SK-N-MC (cell line): ENCODE measurements at regions not wholly inside any gene's neighbourhood (a gene's known extent, or its start where the extent isn't known, plus 50 kb on each side); places are given as distances from the start of the nearest gene placed in this dataset.

Experiments
- DNase-seq: peaks from one replicate; pipeline ENCODE4 v3.0.0-alpha.2; 2011; ENCODE audit warnings: low read depth, low spot score
- H3K27ac ChIP-seq: fragments of 200-600 bp; sonication (generic); 2 replicates; pipeline ENCODE4 v1.5.1; 2016; ENCODE audit warnings: mixed run types
- H3K36me3 ChIP-seq: fragments of 200-600 bp; sonication (generic); 2 replicates; pipeline ENCODE4 v1.6.1; 2017; ENCODE audit warnings: antibody characterized with exemption, low read length, mixed read lengths; ENCODE audit not compliant: insufficient read depth
- H3K4me3 ChIP-seq: fragments of 200-600 bp; sonication (generic); 2 replicates; pipeline ENCODE4 v1.5.1; 2016
- H3K9ac ChIP-seq: fragments of 200-600 bp; sonication (generic); 2 replicates; pipeline ENCODE4 v1.8.0; 2017; ENCODE audit warnings: mixed run types, mixed read lengths; ENCODE audit not compliant: insufficient read length
- H3K9me3 ChIP-seq: fragments of 200-600 bp; sonication (generic); 2 replicates; pipeline ENCODE4 v1.6.1; 2017; ENCODE audit warnings: low read depth, mild to moderate bottlenecking, antibody characterized with exemption, low read length, moderate library complexity, mixed read lengths
- EZH2 ChIP-seq: fragments of 200-600 bp; sonication (generic); IDR thresholded peaks from one replicate; pipeline ENCODE4 v1.6.1; 2017; ENCODE audit warnings: antibody characterized with exemption
- FOXP2 ChIP-seq: optimal IDR thresholded peaks from 2 replicates; pipeline ENCODE3; 2011; ENCODE audit warnings: mild to moderate bottlenecking, moderate library complexity; ENCODE audit not compliant: insufficient read depth; ENCODE audit errors: extremely low read length, control extremely low read depth
- POLR2AphosphoS5 ChIP-seq: IDR thresholded peaks from 2 replicates; pipeline ENCODE4 v1.6.1; 2012; ENCODE audit warnings: mild to moderate bottlenecking, low read depth, low read length, borderline replicate concordance

GRCh38 chr5:96155147-96155546 is 193.5 kb upstream of the ELL2 start:
- no peak overlapping the region for H3K9ac ChIP-seq
- TF ChIP-seq FOXP2 = no peak
- TF ChIP-seq POLR2AphosphoS5 = no peak
- no peak for TF ChIP-seq EZH2
- no peak for DNase-seq
- no peak overlapping the region for H3K4me3 ChIP-seq
- H3K9me3 ChIP-seq = no peaks in the 10 kb centered on the region
- no peak overlapping the region for H3K27ac ChIP-seq
- H3K36me3 ChIP-seq = no peaks in the 10 kb centered on the region

DNA sequence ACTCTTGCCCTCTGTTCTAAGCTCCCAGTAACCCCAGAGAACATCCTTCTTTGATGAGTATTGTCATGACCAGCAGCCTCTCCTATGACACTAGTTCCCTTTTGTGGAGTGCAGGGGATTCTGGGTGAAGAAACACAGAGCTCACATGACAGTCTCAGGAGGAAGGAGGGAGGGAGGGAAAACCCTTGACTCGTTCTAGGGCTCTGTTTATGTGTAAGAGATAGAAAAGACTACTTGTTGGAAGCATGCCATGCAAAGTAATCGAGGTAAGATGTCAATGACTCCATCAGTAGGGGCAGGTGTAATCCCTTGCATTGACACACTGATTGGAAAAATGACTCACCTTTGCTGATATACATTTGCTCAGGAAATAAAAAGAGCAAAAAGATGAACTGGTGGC is 190.2 kb upstream of the ELL2 start:
- Histone ChIP-seq H3K36me3 (no peaks in the 10 kb centered on the region), H3K4me3 (no peak overlapping the region), H3K9me3 (no peaks in the 10 kb centered on the region), H3K27ac (no peak overlapping the region), H3K9ac (no peak overlapping the region)
- TF ChIP-seq POLR2AphosphoS5 = no peak
- no peak for DNase-seq

- Histone ChIP-seq H3K36me3 (no peaks in the 10 kb centered on the region), H3K9me3 (no peaks in the 10 kb centered on the region), H3K27ac (no peak overlapping the region), H3K4me3 (no peak overlapping the region), H3K9ac (no peak overlapping the region)
- no peak for TF ChIP-seq POLR2AphosphoS5
- TF ChIP-seq FOXP2 = no peak
- TF ChIP-seq EZH2 = no peak
- DNase-seq = no peak
These were observed 188.4 kb upstream of the ELL2 start for GRCh38 chr5:96150007-96150406.

DNA sequence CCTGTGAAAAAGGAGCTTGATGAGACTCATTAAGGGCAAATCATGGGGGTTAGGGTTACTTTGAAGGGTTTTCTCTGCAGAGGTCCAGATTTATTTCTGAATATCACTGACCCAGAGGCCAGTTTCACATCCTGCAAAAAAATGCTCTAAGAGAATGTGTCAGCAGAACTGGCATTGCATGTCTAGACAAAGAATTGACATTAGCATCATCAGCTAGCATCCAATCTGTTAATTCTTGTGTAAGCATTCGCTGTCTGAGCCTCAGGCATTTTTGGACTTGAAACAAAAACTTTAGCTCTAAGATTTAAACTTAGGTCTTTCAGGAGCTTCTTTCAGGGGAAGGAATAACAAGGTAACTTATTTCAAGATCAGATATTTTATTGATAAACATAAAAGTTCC is 187.9 kb upstream of the ELL2 start:
- no peak overlapping the region for H3K4me3 ChIP-seq
- no peak for TF ChIP-seq EZH2
- no peak for TF ChIP-seq POLR2AphosphoS5
- TF ChIP-seq FOXP2 = no peak
- no peak for DNase-seq
- no peaks in the 10 kb centered on the region for H3K36me3 ChIP-seq
- no peak overlapping the region for H3K9ac ChIP-seq
- no peak overlapping the region for H3K27ac ChIP-seq
- no peaks in the 10 kb centered on the region for H3K9me3 ChIP-seq

DNA sequence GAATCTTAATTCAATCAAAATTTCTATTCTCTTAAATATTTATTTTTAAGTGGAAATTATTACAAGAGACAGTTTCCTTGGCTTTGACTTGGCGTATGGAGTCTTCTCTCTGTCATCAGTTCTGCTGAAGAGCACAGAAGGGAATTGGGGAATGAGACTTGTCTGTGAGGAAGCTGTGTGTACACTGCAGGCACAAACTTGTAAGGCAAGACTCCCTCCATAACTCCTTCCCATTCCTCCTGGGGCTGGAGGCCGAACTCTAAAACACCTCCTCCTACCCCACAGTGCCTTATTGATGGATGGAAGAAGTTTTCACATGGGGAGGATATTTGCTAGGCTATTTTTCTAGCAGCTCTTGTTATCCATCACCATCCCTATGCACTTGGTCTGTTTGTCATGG is 187.4 kb upstream of the ELL2 start:
- Histone ChIP-seq H3K36me3 (no peaks in the 10 kb centered on the region), H3K9ac (no peak overlapping the region), H3K9me3 (no peaks in the 10 kb centered on the region), H3K27ac (no peak overlapping the region), H3K4me3 (no peak overlapping the region)
- no peak for TF ChIP-seq FOXP2
- TF ChIP-seq EZH2 = no peak
- DNase-seq = no peak

DNA sequence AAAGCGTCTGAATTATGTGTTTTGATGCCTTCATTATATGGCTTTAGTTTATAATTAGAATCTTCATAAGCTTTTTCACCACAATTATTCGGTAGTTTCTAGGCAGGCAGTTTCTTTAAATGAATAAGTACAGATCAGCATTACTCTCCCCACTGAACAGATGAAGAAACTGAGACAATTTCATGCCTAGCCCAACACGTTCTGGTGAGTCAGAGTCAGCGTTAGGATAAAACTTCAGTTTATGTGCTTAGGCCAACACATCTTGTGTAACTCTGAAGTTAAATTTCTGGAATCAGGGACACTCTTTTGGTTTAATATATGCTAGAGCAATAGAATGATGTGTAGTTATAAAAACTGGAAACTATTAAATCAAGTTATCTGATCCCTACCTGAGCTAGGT is 186.7 kb upstream of the ELL2 start:
- Histone ChIP-seq H3K27ac (no peak overlapping the region), H3K4me3 (no peak overlapping the region), H3K36me3 (no peaks in the 10 kb centered on the region), H3K9me3 (no peaks in the 10 kb centered on the region), H3K9ac (no peak overlapping the region)
- TF ChIP-seq FOXP2 = no peak
- no peak for DNase-seq

GRCh38 chr5:96147866-96148265 is 186.2 kb upstream of the ELL2 start:
- DNase-seq = no peak
- Histone ChIP-seq H3K9ac (no peak overlapping the region), H3K4me3 (no peak overlapping the region), H3K9me3 (no peaks in the 10 kb centered on the region), H3K27ac (no peak overlapping the region), H3K36me3 (no peaks in the 10 kb centered on the region)
- TF ChIP-seq FOXP2 (no peak), POLR2AphosphoS5 (no peak), EZH2 (no peak)

DNA sequence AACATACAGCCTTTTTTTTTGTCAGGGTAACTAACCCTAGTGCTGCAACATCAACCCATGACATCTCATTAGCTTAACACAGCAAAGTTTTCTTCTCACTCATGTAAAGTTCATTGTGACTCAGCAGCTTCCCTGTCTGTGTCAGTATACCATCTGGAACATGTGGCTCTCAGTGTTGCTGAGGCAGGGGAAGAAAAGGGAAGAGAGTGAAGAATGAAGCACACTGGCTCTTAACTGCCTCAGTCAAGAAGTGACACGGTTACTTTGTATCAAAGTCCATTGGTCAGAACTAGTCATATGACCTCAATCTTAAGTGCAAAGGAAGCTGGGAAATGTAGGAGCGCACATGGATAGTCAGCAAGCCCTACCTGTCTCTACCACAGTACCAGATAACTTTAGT is 185.0 kb upstream of the ELL2 start:
- Histone ChIP-seq H3K36me3 (no peaks in the 10 kb centered on the region), H3K27ac (no peak overlapping the region)
- no peak for DNase-seq

DNA sequence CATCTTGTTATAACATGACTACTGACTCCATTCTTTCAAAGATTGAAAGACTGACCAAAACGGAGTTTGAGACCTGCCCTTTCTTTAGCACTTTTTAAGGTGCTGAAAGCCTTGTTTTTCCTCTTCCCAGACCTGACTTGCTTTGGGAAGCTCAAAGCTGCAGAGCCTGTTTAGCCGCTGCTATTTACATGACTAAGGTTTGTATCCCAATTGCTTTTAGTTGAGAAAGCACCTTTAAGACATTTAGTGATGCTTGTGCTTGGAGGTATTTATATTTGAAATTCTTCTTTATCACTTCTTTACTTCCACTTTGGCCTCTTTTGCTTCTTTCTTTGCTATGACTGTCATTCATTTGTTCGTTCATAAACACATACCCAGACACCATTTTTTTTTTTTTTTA is 182.6 kb upstream of the ELL2 start:
- Histone ChIP-seq H3K27ac (no peak overlapping the region), H3K9me3 (no peaks in the 10 kb centered on the region), H3K9ac (no peak overlapping the region), H3K36me3 (no peaks in the 10 kb centered on the region), H3K4me3 (no peak overlapping the region)
- no peak for TF ChIP-seq EZH2
- no peak for TF ChIP-seq FOXP2
- TF ChIP-seq POLR2AphosphoS5 = no peak
- DNase-seq = no peak

More for the DNA sequence above, 185.0 kb upstream of the ELL2 start:
- no peak overlapping the region for H3K4me3 ChIP-seq
- H3K9me3 ChIP-seq = no peaks in the 10 kb centered on the region
- TF ChIP-seq FOXP2 (no peak), EZH2 (no peak), POLR2AphosphoS5 (no peak)
- no peak overlapping the region for H3K9ac ChIP-seq
